T-helper 1 cell treated with Interleukin-12 subunit alpha and Interleukin-12 subunit beta and Interleukin-4 antibody, amounts not matched to agents 30 μg/mL and 1 μg/mL, for 36 hours (primary cell): ENCODE measurements at regions not wholly inside any gene's neighbourhood (a gene's known extent, or its start where the extent isn't known, plus 50 kb on each side); places are given as distances from the start of the nearest gene placed in this dataset.

ENCODE experiments used
- H3K27ac Mint-ChIP-seq: one replicate; pipeline ENCODE4 v1.8.0; 2021; ENCODE audit warnings: mild to moderate bottlenecking, mixed read lengths
- H3K27me3 Mint-ChIP-seq: one replicate; pipeline ENCODE4 v1.8.0; 2021; ENCODE audit warnings: low read depth, mixed read lengths
- H3K36me3 Mint-ChIP-seq: one replicate; pipeline ENCODE4 v1.8.0; 2021; ENCODE audit warnings: low read depth, mixed read lengths
- H3K4me1 Mint-ChIP-seq: one replicate; pipeline ENCODE4 v1.8.0; 2021; ENCODE audit warnings: low read depth, mixed read lengths
- H3K4me3 Mint-ChIP-seq: one replicate; pipeline ENCODE4 v1.8.0; 2021; ENCODE audit warnings: mild to moderate bottlenecking, moderate library complexity, mixed read lengths
- H3K9me3 Mint-ChIP-seq: one replicate; pipeline ENCODE4 v1.8.0; 2021; ENCODE audit warnings: mixed read lengths

- H3K27ac Mint-ChIP-seq: peak overlapping the region; percentile 86
- H3K4me3 Mint-ChIP-seq: peak overlapping the region; percentile 51
- peaks cover 11% of the 10 kb centered on the region for H3K36me3 Mint-ChIP-seq
Observed at GRCh38 chr1:168443356-168443755, 100.4 kb downstream of the XCL2 start.

GRCh38 chr1:168442931-168443330, 100.9 kb downstream of the XCL2 start:
- no peak overlapping the region for H3K27ac Mint-ChIP-seq
- peak overlapping the region; percentile 51 for H3K4me3 Mint-ChIP-seq
- H3K4me1 Mint-ChIP-seq: peaks cover 72% of the 10 kb centered on the region
- no peaks in the 10 kb centered on the region for H3K9me3 Mint-ChIP-seq
- H3K36me3 Mint-ChIP-seq: peaks cover 10% of the 10 kb centered on the region
- H3K27me3 Mint-ChIP-seq: no peaks in the 10 kb centered on the region

More at GRCh38 chr1:168443356-168443755, 100.4 kb downstream of the XCL2 start:
- Mint-ChIP-seq H3K4me1 (peaks cover 73% of the 10 kb centered on the region), H3K27me3 (no peaks in the 10 kb centered on the region), H3K9me3 (no peaks in the 10 kb centered on the region)

- peaks cover 67% of the 10 kb centered on the region for H3K4me1 Mint-ChIP-seq
- no peaks in the 10 kb centered on the region for H3K9me3 Mint-ChIP-seq
- H3K4me3 Mint-ChIP-seq: no peak overlapping the region
- H3K27me3 Mint-ChIP-seq: no peaks in the 10 kb centered on the region
- H3K36me3 Mint-ChIP-seq: peaks cover 7% of the 10 kb centered on the region
- no peak overlapping the region for H3K27ac Mint-ChIP-seq
Observed at GRCh38 chr1:168441745-168442144, 102.1 kb downstream of the XCL2 start.

GRCh38 chr1:168439456-168440375, 104.1 kb downstream of the XCL2 start:
- Mint-ChIP-seq H3K9me3 (no peaks in the 10 kb centered on the region), H3K4me1 (peaks cover 51% of the 10 kb centered on the region), H3K36me3 (peaks cover 5% of the 10 kb centered on the region), H3K4me3 (peak overlapping the region; percentile 68), H3K27ac (peak overlapping the region; percentile 78), H3K27me3 (peaks cover under 1% of the 10 kb centered on the region)

- peaks cover 5% of the 10 kb centered on the region for H3K27me3 Mint-ChIP-seq
- no peak overlapping the region for H3K27ac Mint-ChIP-seq
- H3K4me3 Mint-ChIP-seq: no peak overlapping the region
- H3K36me3 Mint-ChIP-seq: peaks cover 2% of the 10 kb centered on the region
- peaks cover 42% of the 10 kb centered on the region for H3K4me1 Mint-ChIP-seq
- no peaks in the 10 kb centered on the region for H3K9me3 Mint-ChIP-seq
Observed at GRCh38 chr1:168438626-168439025, 105.2 kb downstream of the XCL2 start.

GRCh38 chr1:168437821-168438220, 106.0 kb downstream of the XCL2 start:
- Mint-ChIP-seq H3K27me3 (peaks cover 5% of the 10 kb centered on the region), H3K4me1 (peaks cover 36% of the 10 kb centered on the region), H3K27ac (no peak overlapping the region), H3K9me3 (no peaks in the 10 kb centered on the region), H3K4me3 (no peak overlapping the region), H3K36me3 (peaks cover 2% of the 10 kb centered on the region)

- H3K27ac Mint-ChIP-seq: no peak overlapping the region
- H3K27me3 Mint-ChIP-seq: peaks cover 14% of the 10 kb centered on the region
- H3K4me3 Mint-ChIP-seq: no peak overlapping the region
- peaks cover 24% of the 10 kb centered on the region for H3K4me1 Mint-ChIP-seq
- H3K9me3 Mint-ChIP-seq: no peaks in the 10 kb centered on the region
- H3K36me3 Mint-ChIP-seq: no peaks in the 10 kb centered on the region
Observed at GRCh38 chr1:168435439-168435838, 108.4 kb downstream of the XCL2 start.

GRCh38 chr1:168433238-168433637, 110.6 kb downstream of the XCL2 start:
- Mint-ChIP-seq H3K36me3 (no peaks in the 10 kb centered on the region), H3K27ac (no peak overlapping the region), H3K9me3 (no peaks in the 10 kb centered on the region), H3K4me3 (no peak overlapping the region), H3K27me3 (peaks cover 14% of the 10 kb centered on the region), H3K4me1 (peaks cover 6% of the 10 kb centered on the region)

- no peak overlapping the region for H3K27ac Mint-ChIP-seq
- no peak overlapping the region for H3K4me3 Mint-ChIP-seq
- no peaks in the 10 kb centered on the region for H3K9me3 Mint-ChIP-seq
- no peaks in the 10 kb centered on the region for H3K36me3 Mint-ChIP-seq
- H3K27me3 Mint-ChIP-seq: peaks cover 14% of the 10 kb centered on the region
- H3K4me1 Mint-ChIP-seq: peaks cover 6% of the 10 kb centered on the region
Observed at GRCh38 chr1:168431882-168432281, 111.9 kb downstream of the XCL2 start.

- no peak overlapping the region for H3K4me3 Mint-ChIP-seq
- H3K27ac Mint-ChIP-seq: no peak overlapping the region
- no peaks in the 10 kb centered on the region for H3K9me3 Mint-ChIP-seq
- H3K4me1 Mint-ChIP-seq: peaks cover 6% of the 10 kb centered on the region
- no peaks in the 10 kb centered on the region for H3K36me3 Mint-ChIP-seq
- H3K27me3 Mint-ChIP-seq: peaks cover 14% of the 10 kb centered on the region
Observed at GRCh38 chr1:168430321-168430720, 113.5 kb downstream of the XCL2 start.

GRCh38 chr1:168428063-168428731, 115.6 kb downstream of the XCL2 start:
- no peaks in the 10 kb centered on the region for H3K36me3 Mint-ChIP-seq
- H3K4me1 Mint-ChIP-seq: peaks cover 6% of the 10 kb centered on the region

GRCh38 chr1:168427051-168427450, 116.7 kb downstream of the XCL2 start:
- Mint-ChIP-seq H3K4me1 (peaks cover 7% of the 10 kb centered on the region), H3K27me3 (peaks cover 5% of the 10 kb centered on the region), H3K27ac (no peak overlapping the region), H3K9me3 (no peaks in the 10 kb centered on the region), H3K4me3 (no peak overlapping the region), H3K36me3 (no peaks in the 10 kb centered on the region)

More at GRCh38 chr1:168428063-168428731, 115.6 kb downstream of the XCL2 start:
- peaks cover 10% of the 10 kb centered on the region for H3K27me3 Mint-ChIP-seq
- H3K9me3 Mint-ChIP-seq: no peaks in the 10 kb centered on the region
- no peak overlapping the region for H3K4me3 Mint-ChIP-seq
- H3K27ac Mint-ChIP-seq: no peak overlapping the region

- Mint-ChIP-seq H3K36me3 (no peaks in the 10 kb centered on the region), H3K4me1 (peaks cover 18% of the 10 kb centered on the region), H3K4me3 (no peak overlapping the region), H3K9me3 (no peaks in the 10 kb centered on the region), H3K27me3 (no peaks in the 10 kb centered on the region), H3K27ac (no peak overlapping the region)
Observed at GRCh38 chr1:168424281-168424680, 119.5 kb downstream of the XCL2 start.

GRCh38 chr1:168422203-168422847, 121.5 kb downstream of the XCL2 start:
- Mint-ChIP-seq H3K36me3 (no peaks in the 10 kb centered on the region), H3K27ac (no peak overlapping the region), H3K4me3 (no peak overlapping the region), H3K9me3 (no peaks in the 10 kb centered on the region), H3K4me1 (peaks cover 18% of the 10 kb centered on the region), H3K27me3 (no peaks in the 10 kb centered on the region)
